CD1c-positive myeloid dendritic cell (primary cell): ENCODE measurements at regions not wholly inside any gene's neighbourhood (a gene's known extent, or its start where the extent isn't known, plus 50 kb on each side); places are given as distances from the start of the nearest gene placed in this dataset.
"Not testable (repeated sequence)": the region's sequence is repeated elsewhere in the genome, so short reads cannot be mapped to it uniquely, and the experiment has no call there.

Source experiments
- DNase-seq: peaks from one replicate; pipeline ENCODE4 v3.0.0-alpha.2; 2016; ENCODE audit errors: extremely low spot score

GRCh38 chr3:24545887-24546286 is 51.2 kb upstream of the THRB start:
- DNase-seq, result no peak

GRCh38 chr3:24548278-24548677 is 53.6 kb upstream of the THRB start:
- DNase-seq, result no peak

GRCh38 chr3:24550588-24550987 is 55.9 kb upstream of the THRB start:
- DNase-seq, result no peak

- no peak for DNase-seq
Observed at GRCh38 chr3:24551626-24552025, 57.0 kb upstream of the THRB start.

- no peak for DNase-seq
Observed at GRCh38 chr3:24562895-24563294, 68.2 kb upstream of the THRB start.

- no peak for DNase-seq
Observed at GRCh38 chr3:24565053-24565452, 70.4 kb upstream of the THRB start.

- DNase-seq, result no peak
Observed at GRCh38 chr3:24565656-24566055, 71.0 kb upstream of the THRB start.

GRCh38 chr3:24566927-24567326 is 72.3 kb upstream of the THRB start:
- no peak for DNase-seq

- not testable (repeated sequence) for DNase-seq
Observed at GRCh38 chr3:24572409-24572808, 77.8 kb upstream of the THRB start.

- DNase-seq, result no peak
Observed at GRCh38 chr3:24573576-24573975, 78.9 kb upstream of the THRB start.

GRCh38 chr3:24578324-24578723 is 83.7 kb upstream of the THRB start:
- no peak for DNase-seq

- DNase-seq, result no peak
Observed at GRCh38 chr3:24578951-24579421, 84.3 kb upstream of the THRB start.

- DNase-seq, result no peak
Observed at GRCh38 chr3:24582431-24583403, 88.1 kb upstream of the THRB start.

- no peak for DNase-seq
Observed at GRCh38 chr3:24586920-24587319, 92.3 kb upstream of the THRB start.

- DNase-seq, result no peak
Observed at GRCh38 chr3:24588629-24589512, 94.2 kb upstream of the THRB start.

- no peak for DNase-seq
Observed at GRCh38 chr3:24589513-24589851, 94.8 kb upstream of the THRB start.

- DNase-seq, result no peak
Observed at GRCh38 chr3:24589931-24590880, 95.6 kb upstream of the THRB start.

- no peak for DNase-seq
Observed at GRCh38 chr3:24591191-24591590, 96.5 kb upstream of the THRB start.

- no peak for DNase-seq
Observed at GRCh38 chr3:24591661-24592555, 97.3 kb upstream of the THRB start.

GRCh38 chr3:24594161-24594560 is 99.5 kb upstream of the THRB start:
- no peak for DNase-seq
